ENCODE measurements at regions not wholly inside any gene's neighbourhood (a gene's known extent, or its start where the extent isn't known, plus 50 kb on each side); places are given as distances from the start of the nearest gene placed in this dataset.

- H3K4me1 ChIP-seq (ENCODE audit: insufficient read depth, low read length) = peaks cover 74% of the 10 kb centered on the region
- FAIRE-seq (no peak), ATAC-seq (peak; percentile 32; the same call in 2 of the 3 replicates), DNase-seq (ENCODE audit: low spot score) (peak; percentile 90)
- no peak overlapping the region for H2AFZ ChIP-seq (ENCODE audit: low read length)
- H3K4me2 ChIP-seq (ENCODE audit: low read depth, low read length) = no peak overlapping the region
- no peaks in the 10 kb centered on the region for H3K27me3 ChIP-seq (ENCODE audit: control insufficient read depth in 1 of 2, insufficient read depth in 2 of 2, low read length in 2 of 2)
- WGBS (ENCODE audit: low lambda C conversion rate) = 0% methylated on average over 1 of the region's 1 CpG
- no peaks in the 10 kb centered on the region for H3K79me2 ChIP-seq (ENCODE audit: insufficient read depth, low read length)
- POLR2A ChIA-PET = interaction anchor here (0.9 to 4.4 kb wide), 8 partner anchors 11 to 153 kb away, joined by 3 to 49 read pairs (median 14); no protein-coding TSS in a partner anchor
- CTCF ChIA-PET (ENCODE audit: low intra/inter-chr PET ratio, low total read pairs) = no interaction called here
- no peak overlapping the region for H3K9ac ChIP-seq (ENCODE audit: insufficient read depth, low read depth, low read length)
- in situ Hi-C loops (cut with HindIII; ENCODE audit: extremely low pct_ligation_motif_present, low pct_unique_long_range_greater_than_20kb) = no loop called here
- H4K20me1 ChIP-seq (ENCODE audit: insufficient read depth, low read length) = no peaks in the 10 kb centered on the region
- peaks cover 4% of the 10 kb centered on the region for H3K9me3 ChIP-seq (ENCODE audit: low read length)
- no peaks in the 10 kb centered on the region for H3K36me3 ChIP-seq (replicated peaks in 1 of 2; ENCODE audit: control insufficient read depth in 1 of 2, insufficient read depth in 2 of 2, low read length in 2 of 2)
- BruUV-seq (replicated peaks) = no TSS peak
- H3K27ac ChIP-seq (ENCODE audit: extremely low read length, insufficient read depth, low read length) = no peak overlapping the region
- no peak overlapping the region for H3K4me3 ChIP-seq (replicated peaks in 1 of 3; ENCODE audit: insufficient read depth in 1 of 3, low read depth in 2 of 3, low read length in 3 of 3)
- intact Hi-C loops (cut with micrococcal nuclease; ENCODE audit: unreplicated experiment) = no loop called here
- TF ChIP-seq NPAS2 (CRISPR knock-in tag; IDR thresholded peaks at IDR 0.05; ENCODE audit: borderline replicate concordance) (no peak), FOSL2 (CRISPR knock-in tag; IDR thresholded peaks at IDR 0.05) (peak; percentile 94), NR2F2 (IDR thresholded peaks at IDR 0.05; ENCODE audit: borderline replicate concordance, low read depth) (peak; percentile 57; the same call in 1 of the 2 replicates), MEIS2 (CRISPR knock-in tag; IDR thresholded peaks at IDR 0.05) (no peak), HMG20A (CRISPR knock-in tag; IDR thresholded peaks at IDR 0.05; ENCODE audit: borderline replicate concordance) (peak; percentile 72; the same call in 1 of the 2 replicates), ELF3 (CRISPR knock-in tag; IDR thresholded peaks at IDR 0.05) (peak; percentile 18; the same call in 1 of the 2 replicates), ZNF609 (CRISPR knock-in tag; IDR thresholded peaks at IDR 0.05; ENCODE audit: borderline replicate concordance) (no peak), MED1 (CRISPR knock-in tag; IDR thresholded peaks at IDR 0.05) (peak; percentile 15; the same call in 1 of the 2 replicates), FOSL1 (CRISPR knock-in tag; IDR thresholded peaks at IDR 0.05; ENCODE audit: borderline replicate concordance) (peak; percentile 47; the same call in 1 of the 2 replicates), ZBTB20 (CRISPR knock-in tag; IDR thresholded peaks at IDR 0.05; ENCODE audit: borderline replicate concordance, low read depth) (peak; percentile 59; the same call in 1 of the 2 replicates), ASH2L (IDR thresholded peaks at IDR 0.05; ENCODE audit: insufficient read length, low read depth, low read length) (no peak), ADNP (CRISPR knock-in tag; IDR thresholded peaks at IDR 0.05) (no peak), CHCHD3 (CRISPR knock-in tag; IDR thresholded peaks at IDR 0.05) (no peak), CREB3 (CRISPR knock-in tag; IDR thresholded peaks at IDR 0.05) (no peak), PRMT3 (CRISPR knock-in tag; IDR thresholded peaks at IDR 0.05; ENCODE audit: borderline replicate concordance, low read depth) (no peak)
- TF ChIP-seq, protein P1, sequence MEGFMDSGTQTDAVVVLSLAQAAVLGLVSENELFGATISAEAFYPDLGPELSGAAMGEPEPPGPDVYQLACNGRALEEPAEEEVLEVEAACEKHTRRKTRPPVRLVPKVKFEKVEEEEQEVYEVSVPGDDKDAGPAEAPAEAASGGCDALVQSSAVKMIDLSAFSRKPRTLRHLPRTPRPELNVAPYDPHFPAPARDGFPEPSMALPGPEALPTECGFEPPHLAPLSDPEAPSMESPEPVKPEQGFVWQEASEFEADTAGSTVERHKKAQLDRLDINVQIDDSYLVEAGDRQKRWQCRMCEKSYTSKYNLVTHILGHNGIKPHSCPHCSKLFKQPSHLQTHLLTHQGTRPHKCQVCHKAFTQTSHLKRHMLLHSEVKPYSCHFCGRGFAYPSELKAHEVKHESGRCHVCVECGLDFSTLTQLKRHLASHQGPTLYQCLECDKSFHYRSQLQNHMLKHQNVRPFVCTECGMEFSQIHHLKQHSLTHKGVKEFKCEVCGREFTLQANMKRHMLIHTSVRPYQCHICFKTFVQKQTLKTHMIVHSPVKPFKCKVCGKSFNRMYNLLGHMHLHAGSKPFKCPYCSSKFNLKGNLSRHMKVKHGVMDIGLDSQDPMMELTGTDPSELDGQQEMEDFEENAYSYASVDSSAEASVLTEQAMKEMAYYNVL (CRISPR knock-in tag; IDR thresholded peaks at IDR 0.05; ENCODE audit: borderline replicate concordance) = peak; percentile 35; the same call in 1 of the 2 replicates
- TF ChIP-seq, protein P2, sequence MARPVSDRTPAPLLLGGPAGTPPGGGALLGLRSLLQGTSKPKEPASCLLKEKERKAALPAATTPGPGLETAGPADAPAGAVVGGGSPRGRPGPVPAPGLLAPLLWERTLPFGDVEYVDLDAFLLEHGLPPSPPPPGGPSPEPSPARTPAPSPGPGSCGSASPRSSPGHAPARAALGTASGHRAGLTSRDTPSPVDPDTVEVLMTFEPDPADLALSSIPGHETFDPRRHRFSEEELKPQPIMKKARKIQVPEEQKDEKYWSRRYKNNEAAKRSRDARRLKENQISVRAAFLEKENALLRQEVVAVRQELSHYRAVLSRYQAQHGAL (CRISPR knock-in tag; IDR thresholded peaks at IDR 0.05; ENCODE audit: not compliant biosample characterization) = no peak
Measured at GRCh38 chr14:65258391-65258790, 154.1 kb upstream of the FUT8 start.
